Erythroblast (primary cell): ENCODE measurements at regions not wholly inside any gene's neighbourhood (a gene's known extent, or its start where the extent isn't known, plus 50 kb on each side); places are given as distances from the start of the nearest gene placed in this dataset.

Experiments used
- GATA1 ChIP-seq: IDR thresholded peaks from 2 replicates; pipeline ENCODE4 v1.6.1; 2011; ENCODE audit warnings: low read depth, mild to moderate bottlenecking, control low read depth, low read length, moderate library complexity
- POLR2A ChIP-seq: IDR thresholded peaks from 2 replicates; pipeline ENCODE4 v1.6.1; 2011; ENCODE audit warnings: mild to moderate bottlenecking, low read length

DNA sequence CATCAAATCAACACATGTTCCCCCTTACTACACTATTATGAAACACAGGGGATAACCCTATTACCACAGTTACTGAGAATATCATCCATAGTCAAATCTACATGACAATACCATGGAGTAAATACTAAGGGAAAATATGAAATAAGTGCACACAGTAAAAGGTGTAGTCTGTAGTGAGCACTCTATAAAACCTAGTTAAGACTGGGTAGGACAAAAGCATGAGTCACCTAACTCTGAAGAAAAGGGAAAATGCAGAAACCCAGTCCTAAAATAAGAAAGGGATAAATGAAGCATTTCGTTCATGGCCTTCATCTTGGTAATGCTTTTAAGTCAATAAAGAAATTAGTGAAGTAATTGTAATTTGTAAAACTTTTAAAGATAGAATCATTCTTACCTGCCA is 65.4 kb upstream of the ACVR2A start:
- TF ChIP-seq POLR2A (no peak), GATA1 (no peak)
